ENCODE measurements at regions not wholly inside any gene's neighbourhood (a gene's known extent, or its start where the extent isn't known, plus 50 kb on each side); places are given as distances from the start of the nearest gene placed in this dataset.

GRCh38 chr6:115601509-115601908 is 459.2 kb downstream of the FRK start (continued):
- TF ChIP-seq RNF2 (IDR thresholded peaks at IDR 0.05; ENCODE audit: borderline replicate concordance, low read depth, low read length, missing control alignments, poor library complexity, severe bottlenecking): no peak
- TF ChIP-seq EP300 (IDR thresholded peaks at IDR 0.05; ENCODE audit: borderline replicate concordance in 1 of 2, low read depth in 2 of 2, low read length in 2 of 2): no peak
